HG03095 (cell line): ENCODE measurements at regions not wholly inside any gene's neighbourhood (a gene's known extent, or its start where the extent isn't known, plus 50 kb on each side); places are given as distances from the start of the nearest gene placed in this dataset.
"Not testable (repeated sequence)": the region's sequence is repeated elsewhere in the genome, so short reads cannot be mapped to it uniquely, and the experiment has no call there.

Experiments used
- ATAC-seq: cut with Tn5 transposase; IDR thresholded peaks from one replicate; pipeline ENCODE4 v1.9.1; 2021; ENCODE audit warnings: moderate library complexity; ENCODE audit not compliant: unreplicated experiment

DNA sequence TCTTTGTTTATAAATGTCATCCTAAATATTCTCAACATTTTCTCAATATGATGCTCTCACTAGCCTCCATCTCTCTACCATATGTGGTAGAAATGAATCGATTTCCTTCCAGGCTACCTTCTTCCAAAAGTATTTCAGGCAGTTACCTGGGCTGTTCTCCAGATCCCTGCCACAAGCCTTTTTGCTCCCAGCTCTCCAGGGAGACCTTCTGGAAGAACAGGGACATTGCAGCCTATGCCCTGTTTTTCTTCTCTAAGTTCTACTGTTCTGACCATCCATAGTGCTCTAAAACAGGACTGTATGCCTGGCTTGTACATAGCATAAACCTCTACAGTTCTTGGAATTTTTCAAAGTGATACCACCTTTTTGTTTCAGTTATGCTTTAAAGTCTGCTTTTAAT is 552.8 kb downstream of the ANKRD7 start:
- ATAC-seq: no peak

DNA sequence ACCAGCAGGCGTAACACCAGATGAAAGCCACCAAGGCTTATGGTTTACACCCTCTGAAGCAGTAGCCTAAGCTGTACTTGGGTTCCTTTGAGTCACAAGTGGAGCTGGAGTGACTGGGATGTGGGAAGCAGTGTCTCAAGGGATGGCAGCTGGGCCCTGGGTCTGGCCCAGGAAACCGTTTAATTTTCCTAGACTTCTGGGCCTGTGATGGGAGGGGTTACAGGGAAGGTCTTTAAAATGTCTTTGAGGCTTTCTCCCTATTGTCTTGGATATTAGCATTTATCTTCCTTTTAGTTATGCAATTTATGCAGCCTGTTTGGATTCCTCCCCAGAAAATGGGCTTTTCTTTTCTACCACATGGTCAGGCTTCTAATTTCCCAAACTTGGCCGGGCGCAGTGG is 568.2 kb downstream of the ANKRD7 start:
- ATAC-seq: no peak

DNA sequence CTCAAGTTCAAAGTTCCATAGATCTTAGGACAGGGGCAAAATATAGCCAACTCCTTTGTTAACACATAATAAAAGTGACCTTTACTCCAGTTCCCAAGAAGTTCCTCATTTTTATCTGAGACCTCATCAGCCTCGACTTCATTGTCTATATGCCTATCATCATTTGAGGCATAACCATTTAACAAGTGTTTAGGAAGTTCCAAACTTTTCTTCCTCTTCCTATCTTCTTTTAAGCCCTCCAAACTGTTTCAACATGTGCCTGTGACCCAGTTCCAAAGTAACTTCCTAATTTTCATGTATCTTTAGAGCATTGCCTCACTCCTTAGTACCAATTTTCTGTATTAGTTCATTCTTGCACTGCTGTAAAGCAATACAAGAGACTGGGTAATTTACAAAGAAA is 569.1 kb downstream of the ANKRD7 start:
- no peak for ATAC-seq

DNA sequence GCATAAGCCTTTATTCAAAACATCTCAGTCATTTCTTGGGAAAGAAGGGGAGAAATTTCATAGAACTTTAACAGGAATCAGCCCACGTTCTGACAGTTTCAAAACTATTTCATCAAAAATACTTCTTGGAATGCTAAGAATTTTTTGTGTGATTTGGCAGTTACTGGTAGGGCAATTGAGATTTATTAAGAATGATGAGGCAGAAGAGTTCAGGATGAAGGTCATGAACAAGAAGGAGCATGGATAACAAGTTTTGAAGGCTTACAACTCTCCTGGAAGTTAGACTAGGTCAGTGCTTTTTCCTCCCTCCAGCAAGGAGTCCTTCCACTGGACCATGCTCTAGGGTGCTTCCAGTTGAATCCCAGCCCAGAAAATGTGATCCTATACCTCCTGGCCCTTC is 569.9 kb downstream of the ANKRD7 start:
- no peak for ATAC-seq

DNA sequence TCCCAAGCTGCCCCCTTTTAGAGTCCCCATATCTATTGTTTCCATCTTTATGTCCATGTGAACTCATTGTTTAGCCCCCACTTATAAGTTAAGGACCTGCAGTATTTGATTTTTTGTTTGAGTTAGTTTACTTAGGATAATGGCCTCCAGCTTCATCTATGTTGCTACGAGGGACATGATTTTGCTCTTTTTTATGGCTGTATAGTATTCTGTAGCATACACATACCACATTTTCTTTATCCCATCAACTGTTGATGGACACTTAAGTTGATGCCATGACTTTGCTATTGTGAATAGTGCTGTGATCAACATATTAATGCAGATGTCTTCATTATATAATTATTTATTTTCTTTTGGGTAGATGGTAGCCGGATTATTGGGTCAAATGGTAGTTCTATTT is 576.9 kb downstream of the ANKRD7 start:
- ATAC-seq: no peak

DNA sequence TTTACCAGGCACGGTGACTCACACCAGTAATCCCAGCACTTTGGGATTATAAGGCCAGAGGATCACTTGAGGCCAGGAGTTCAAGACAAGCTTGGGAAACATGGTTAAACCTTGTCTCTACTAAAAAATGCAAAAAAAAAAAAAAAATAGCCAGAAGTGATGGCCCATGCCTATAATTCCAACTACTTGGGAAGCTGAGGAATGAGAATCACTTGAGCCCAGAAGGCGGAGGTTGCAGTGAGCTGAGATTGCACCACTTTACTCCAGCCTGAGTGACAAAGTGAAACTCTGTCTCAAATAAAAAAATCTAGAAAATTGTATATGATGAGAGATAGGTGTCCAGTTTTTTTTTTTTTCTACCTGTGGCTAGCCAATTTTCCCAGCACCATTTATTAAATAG is 578.2 kb downstream of the ANKRD7 start:
- ATAC-seq: no peak

DNA sequence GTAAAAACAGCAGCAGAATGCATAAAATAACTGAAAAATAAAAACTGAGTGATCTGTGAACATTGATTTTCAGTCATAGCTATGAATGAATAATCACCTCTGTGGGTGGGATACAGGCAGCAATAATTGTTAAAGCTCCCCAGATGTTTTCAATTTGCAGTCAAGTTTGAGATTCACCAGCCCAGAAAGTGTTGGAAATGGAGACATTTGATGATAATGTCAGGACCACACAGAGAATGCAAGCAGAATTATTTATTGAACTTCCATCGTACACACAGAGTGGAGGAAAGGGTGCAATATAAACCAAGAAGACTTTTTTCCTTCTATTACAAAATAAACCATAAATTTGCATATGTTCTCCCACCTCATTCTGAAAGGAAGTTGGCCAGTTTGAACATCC is 601.7 kb downstream of the ANKRD7 start:
- ATAC-seq: no peak

DNA sequence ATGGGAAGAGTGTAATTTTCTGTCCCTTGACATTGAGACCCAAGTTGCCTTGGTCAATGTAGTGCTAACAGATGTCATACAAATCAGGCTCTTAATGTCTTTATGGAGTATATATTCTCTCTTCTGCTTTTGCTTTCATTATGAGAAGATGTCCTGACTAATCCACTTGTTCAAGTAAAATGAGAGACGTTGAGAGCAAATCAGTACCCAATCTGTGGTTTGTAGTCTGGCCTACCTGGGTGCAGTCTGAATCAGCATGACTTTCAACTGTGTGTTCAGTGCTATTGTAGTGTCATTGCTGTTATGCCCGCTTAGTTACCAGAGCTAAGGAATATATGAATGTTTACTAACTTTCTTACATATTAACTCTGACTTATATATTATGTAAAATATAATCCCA is 612.4 kb downstream of the ANKRD7 start:
- peak; percentile 99 for ATAC-seq

DNA sequence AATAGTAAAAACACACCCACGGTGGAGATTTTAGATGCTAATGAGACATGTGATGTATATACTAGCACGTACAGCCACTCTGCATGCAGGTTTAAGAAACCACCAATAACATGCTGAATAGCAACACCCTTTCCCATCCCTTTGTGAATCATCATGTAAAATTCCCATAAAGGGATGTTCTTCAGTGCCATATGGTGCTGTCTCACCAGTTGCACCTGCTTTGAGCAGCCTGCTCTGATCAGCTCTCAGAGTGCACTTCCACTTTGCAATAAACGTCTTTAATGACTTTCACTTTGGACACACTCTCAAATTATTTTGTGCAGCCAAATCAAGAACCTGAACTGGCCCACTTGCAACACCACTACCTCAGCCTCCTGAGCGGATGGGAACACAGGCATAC is 615.0 kb downstream of the ANKRD7 start:
- no peak for ATAC-seq

DNA sequence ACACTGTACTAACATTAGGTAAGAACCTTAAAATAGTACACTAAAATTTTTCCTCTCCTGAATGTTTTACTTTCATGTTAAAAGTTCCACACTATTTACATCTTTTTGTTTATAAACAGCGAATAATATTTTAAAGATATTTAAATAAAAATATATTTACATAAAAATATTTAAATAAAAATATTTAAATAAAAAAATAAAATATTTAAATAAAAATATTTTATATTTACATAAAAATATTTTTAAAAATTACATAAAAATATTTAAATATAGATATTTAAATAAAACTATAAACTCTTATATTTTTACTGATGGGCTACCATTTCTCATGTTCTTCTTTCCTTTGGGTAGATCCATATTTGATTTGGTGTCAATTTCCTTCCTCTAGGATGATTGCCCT is 619.0 kb downstream of the ANKRD7 start:
- no peak for ATAC-seq

DNA sequence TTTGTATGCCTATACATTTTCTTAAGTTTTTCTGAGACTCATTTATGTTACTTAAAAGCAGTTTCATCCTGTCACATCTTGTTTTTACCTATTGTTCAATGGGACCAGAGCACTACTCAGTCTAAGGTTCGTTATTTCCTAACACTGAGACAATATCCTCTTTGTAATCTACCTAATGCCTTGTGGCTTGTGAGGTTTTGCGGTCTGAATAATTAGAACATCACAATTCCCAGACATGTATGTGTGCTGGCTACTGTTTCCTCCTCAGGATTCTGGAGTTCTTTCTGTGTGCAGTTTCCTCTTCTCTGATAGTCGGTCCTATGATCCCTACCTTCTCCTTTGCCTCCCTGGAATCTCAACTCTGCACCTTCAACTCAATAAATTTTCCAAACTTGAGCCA is 620.2 kb downstream of the ANKRD7 start:
- no peak for ATAC-seq

DNA sequence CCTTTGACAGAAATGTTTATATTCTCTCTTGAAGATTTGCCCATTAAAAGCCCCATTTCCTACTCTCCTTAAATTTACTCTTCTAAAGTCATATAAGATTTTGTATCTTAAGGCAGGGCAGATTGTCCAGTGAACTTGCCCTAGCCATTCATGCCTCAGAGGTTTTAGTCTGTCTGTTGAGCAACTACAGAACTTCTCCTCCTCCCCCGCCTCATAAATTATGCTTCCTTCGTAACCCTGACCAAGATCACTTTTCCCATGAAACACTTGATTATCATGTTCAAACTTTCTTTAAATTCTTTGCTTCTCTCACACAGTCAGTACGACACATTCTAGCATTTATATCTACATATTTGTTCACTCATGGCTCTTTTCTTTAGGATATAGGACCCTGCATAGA is 621.3 kb downstream of the ANKRD7 start:
- no peak for ATAC-seq

DNA sequence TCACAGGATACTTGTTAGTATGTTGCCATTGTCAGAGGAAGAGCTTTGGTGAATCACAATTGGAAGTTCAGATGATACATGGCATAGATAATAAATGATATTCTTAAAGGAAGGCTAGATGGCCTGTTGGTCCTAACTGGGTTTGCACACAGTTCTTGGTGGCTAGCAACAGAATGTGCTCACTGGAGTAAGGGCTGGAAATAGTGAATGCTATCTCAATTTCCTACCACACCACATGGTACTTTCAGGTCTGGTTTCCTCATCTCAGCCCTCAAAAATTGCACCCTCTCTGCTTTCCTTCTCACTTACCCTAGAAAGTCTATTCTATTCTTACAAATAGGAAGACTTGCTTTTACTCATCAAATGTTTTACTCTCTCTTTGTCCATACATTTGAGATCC is 622.5 kb downstream of the ANKRD7 start:
- ATAC-seq: no peak

DNA sequence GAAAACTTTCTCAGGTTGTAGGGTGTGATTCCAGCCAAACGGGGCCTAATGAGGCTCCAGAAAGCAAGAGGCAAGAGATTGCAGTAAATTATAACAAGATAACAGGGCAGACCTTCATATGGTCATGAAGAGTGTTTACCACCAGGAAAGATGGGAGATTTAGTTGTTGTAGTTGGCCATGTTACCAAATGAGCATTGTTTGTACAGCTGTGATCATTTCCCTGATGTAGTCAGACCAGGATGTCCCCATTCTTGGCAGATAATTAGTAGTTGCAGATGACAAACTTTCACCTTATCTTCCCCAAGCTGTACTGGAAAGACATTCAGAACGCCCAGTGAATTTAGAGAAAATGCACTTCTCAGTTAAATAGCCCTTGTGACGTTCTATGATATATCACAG is 630.8 kb downstream of the ANKRD7 start:
- no peak for ATAC-seq

DNA sequence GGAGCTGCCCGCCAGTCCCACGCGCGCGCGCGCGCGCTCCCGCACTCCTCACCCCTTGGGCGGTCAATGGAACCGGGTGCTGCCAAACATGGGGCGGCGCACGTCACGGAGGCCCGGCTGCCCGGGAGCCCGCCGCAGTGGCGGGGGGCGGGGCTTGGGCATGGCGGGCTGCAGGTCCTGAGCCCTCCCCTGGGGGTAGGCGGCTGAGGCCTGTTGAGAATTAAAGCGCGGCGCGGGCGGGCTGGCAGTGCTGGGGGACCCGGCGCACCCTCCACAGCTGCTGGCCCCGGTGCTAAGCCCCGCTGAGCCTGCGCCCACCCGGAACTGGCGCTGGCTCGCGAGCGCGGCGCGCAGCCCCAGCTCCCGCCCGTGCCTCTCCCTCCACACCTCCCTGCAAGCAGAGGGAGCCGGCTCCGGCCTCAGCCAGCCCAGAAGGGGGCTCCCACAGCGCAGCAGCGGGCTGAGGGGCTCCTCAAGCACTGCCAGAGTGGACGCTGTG is 634.2 kb downstream of the ANKRD7 start:
- ATAC-seq: no peak

DNA sequence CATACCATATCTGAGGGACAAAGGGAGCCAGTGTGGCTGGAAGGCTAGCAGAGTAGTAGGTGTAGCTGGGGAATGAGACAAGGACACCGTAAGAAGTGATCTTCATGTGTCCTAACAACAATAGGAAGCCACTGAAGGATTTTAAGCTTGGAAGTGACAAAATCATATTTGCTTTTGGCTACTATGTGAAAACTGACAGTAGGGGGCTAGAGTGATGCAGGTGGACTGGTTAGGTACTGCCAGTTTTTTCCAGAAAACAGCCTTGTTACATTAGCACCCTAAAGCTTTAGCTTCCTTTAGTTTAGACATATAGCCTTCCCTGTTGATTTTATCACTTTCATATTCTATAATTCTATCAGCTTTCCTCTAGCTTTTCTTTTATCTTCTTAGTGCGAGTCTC is 637.1 kb downstream of the ANKRD7 start:
- no peak for ATAC-seq

DNA sequence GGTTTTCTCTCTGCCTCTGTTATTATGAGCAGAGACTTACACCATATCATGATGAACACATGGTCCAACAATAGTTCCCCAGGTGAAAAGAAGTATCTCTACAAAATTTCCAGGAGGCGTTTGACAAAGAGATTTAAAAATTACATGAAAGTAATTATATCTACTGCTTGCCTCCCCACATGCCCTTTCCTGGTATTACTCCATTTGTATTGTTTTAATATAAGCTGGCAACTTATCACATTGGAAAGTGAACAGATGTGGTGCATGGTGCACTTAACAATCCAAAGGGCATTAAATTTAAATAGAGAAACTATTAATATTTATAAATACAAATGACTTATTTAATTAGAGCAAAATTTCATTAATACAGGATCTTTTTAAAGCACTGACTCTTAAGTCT is 638.2 kb downstream of the ANKRD7 start:
- no peak for ATAC-seq

DNA sequence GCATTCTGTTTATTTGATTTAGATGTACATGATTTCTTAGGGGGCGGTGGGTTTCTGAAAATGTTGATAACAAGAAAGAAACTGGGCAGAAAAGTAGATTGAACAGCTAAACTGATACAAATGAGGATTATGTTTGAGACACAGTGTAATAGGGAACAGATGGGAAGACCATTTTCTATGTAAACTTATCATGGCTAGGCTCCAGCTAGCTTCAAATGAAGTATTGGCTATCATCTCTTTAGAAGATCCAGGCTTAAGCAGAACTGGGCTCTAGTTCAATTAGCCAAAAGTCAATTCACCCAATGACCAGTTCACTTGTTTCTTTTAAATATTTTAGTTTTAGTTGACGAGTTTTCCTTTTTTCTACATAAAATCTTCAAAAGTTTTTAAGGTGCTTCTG is 639.5 kb downstream of the ANKRD7 start:
- no peak for ATAC-seq

DNA sequence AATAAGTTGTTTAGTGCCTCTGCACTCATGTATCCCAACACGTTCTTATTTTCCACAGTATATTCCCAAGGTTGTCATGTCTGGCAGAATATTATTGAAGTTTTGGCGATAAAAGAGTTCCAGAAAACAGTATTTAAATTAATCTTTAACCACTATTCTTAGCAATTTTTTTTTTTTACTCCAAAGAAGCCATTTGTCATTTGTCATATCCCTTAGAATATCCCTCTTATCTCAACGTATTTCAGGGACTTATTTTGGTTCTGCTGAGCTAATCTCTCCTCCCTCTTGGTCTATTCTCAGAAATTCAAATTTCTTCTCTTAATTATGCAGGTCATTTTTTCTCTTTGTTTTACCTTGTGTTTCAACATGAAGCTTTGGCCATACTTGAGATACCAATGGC is 643.4 kb downstream of the ANKRD7 start:
- ATAC-seq: no peak

DNA sequence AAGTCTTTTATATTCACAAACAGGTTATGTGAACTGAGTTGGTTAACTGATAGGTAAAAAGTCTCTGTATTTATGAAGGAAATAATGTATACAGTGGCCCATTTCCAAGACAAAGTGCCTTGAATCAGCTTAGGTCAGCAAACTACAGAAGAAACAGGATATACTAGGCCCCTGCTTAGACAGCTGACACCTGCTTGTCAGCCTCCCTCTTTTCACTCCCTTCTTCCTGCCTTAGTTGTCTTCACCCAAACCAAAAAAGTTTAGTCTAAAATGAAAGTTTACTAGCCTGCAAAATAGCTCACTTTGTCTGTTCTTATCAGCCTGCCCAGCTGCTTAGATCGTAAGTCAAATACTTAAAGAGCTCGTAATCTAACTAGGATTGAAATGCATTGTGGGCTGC is 644.6 kb downstream of the ANKRD7 start:
- ATAC-seq: not testable (repeated sequence)

DNA sequence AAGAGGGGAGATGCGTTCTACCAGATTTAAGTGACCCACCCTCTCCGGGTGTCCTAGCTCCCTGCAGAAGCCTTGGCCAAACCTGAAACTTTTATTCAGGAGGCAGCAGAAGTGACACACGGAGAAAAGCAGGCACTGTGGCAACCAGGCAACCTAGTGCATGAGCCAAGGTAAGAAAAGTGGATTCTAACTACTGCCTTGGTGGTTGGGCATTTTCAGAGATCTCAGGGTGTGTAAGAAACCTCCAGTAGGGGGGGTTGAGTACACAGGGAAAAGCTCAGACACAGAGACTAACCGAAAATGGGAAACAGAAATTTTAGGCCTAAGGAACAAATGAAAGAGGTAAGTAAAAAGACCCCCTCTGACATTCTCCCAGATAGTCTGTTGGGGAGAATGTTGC is 645.7 kb downstream of the ANKRD7 start:
- ATAC-seq: no peak

DNA sequence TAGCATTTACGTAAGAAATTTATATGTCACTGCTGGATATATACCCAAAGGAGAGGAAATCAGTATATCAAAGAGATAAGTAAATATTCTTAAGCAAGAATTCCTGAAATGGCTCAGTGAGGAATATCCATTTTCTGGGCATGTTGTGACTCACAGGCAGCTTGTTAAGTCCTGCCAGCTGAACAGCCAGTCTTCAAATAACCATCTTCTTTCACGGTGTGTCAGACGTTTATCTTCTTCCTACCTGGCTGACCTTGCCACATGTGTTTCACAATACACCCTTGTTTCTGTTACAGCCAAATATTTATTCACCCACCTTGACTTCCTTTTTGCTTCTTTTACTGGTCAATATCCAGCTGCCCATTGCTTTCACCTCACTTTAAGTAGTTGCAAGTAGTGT is 648.1 kb downstream of the ANKRD7 start:
- no peak for ATAC-seq

DNA sequence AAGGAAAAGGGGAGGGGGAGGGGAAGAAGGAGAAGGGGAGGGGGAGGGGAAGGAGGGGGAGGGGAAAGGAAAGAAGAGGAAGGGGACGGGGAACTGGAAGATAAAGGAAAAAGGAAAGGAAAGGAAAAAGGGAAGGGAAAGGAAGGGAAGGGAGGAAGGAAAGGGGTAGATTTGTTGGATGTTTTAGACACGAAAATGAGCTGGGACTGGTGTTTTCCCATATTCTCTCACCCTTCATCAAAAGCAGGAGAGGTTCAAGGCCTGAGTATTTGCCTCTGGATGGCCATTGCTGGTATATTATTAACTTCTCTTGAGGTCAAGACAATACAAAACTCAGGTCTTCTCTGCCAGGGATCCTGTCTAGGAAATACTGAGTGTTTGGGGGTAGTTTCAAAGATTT is 652.7 kb downstream of the ANKRD7 start:
- ATAC-seq: no peak

DNA sequence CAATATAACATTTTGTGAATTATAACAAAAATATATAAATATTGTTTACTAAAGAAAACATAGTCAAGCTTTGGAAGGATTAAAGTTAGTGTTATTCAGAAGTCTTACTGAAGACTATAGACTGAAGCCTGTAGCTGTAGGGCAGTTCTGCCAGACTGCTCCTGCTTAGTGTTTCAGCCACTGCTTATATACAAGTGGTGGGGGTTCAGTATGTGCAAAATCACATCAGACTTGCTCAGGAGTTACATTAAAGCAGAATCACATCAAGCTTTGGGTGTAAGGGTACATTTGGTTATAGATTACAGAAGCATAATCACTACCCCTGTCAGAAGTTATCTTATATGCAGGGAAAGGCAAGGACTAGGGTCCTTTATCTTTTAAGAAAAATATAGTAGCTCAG is 653.8 kb downstream of the ANKRD7 start:
- ATAC-seq: no peak
